Ovary (tissue), 3 donors: ENCODE measurements at regions not wholly inside any gene's neighbourhood (a gene's known extent, or its start where the extent isn't known, plus 50 kb on each side); places are given as distances from the start of the nearest gene placed in this dataset.

Experiments used
- POLR2A ChIP-seq: fragments of 450-650 bp; IDR thresholded peaks from one replicate; pipeline ENCODE4 v1.6.1; 2017; ENCODE audit warnings: antibody characterized with exemption, mild to moderate bottlenecking, moderate library complexity
- TF ChIP-seq, protein P1 (sequence below), 3 donors: fragments of 450-650 bp in 2 of 3; fragments of 200-600 bp in 1 of 3; IDR thresholded peaks; one replicate each; pipeline versions ENCODE4 v1.5.1 to v1.8.0; 2016 to 2022; ENCODE audit warnings: antibody characterized with exemption in 3 of 3, mild to moderate bottlenecking in 1 of 3
- donor health status: DM: no; HTN: no; CAD: no.

DNA sequence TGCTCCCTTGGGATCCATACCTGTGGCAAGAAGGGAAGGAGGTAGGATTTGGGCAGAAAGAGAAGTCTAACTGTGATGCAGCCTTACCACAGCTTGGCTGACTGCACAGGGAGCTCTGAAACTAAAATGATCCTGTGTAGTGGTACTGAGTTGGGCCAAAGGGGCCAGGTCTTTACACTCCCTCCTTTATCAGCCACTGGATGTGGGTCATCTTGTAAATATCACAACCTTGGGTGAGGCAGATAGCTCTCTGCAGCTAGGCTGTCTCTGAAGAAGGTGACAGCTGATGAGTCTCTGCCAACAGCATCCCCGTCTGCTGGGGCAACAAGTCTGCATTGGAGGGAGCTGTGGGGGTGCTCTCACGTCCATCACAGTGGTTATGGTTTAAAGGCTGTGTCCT lies 95.9 kb upstream of the CAND1 start:
- TF ChIP-seq, protein P1, sequence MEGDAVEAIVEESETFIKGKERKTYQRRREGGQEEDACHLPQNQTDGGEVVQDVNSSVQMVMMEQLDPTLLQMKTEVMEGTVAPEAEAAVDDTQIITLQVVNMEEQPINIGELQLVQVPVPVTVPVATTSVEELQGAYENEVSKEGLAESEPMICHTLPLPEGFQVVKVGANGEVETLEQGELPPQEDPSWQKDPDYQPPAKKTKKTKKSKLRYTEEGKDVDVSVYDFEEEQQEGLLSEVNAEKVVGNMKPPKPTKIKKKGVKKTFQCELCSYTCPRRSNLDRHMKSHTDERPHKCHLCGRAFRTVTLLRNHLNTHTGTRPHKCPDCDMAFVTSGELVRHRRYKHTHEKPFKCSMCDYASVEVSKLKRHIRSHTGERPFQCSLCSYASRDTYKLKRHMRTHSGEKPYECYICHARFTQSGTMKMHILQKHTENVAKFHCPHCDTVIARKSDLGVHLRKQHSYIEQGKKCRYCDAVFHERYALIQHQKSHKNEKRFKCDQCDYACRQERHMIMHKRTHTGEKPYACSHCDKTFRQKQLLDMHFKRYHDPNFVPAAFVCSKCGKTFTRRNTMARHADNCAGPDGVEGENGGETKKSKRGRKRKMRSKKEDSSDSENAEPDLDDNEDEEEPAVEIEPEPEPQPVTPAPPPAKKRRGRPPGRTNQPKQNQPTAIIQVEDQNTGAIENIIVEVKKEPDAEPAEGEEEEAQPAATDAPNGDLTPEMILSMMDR (IDR thresholded peaks at IDR 0.05): no peak
- TF ChIP-seq POLR2A: no peak
